GM18502 (cell line): ENCODE measurements at regions not wholly inside any gene's neighbourhood (a gene's known extent, or its start where the extent isn't known, plus 50 kb on each side); places are given as distances from the start of the nearest gene placed in this dataset.

ENCODE experiments used
- ATAC-seq: cut with Tn5 transposase; IDR thresholded peaks from one replicate; pipeline ENCODE4 v1.9.1; 2021; ENCODE audit warnings: mild to moderate bottlenecking; ENCODE audit not compliant: unreplicated experiment, poor library complexity

DNA sequence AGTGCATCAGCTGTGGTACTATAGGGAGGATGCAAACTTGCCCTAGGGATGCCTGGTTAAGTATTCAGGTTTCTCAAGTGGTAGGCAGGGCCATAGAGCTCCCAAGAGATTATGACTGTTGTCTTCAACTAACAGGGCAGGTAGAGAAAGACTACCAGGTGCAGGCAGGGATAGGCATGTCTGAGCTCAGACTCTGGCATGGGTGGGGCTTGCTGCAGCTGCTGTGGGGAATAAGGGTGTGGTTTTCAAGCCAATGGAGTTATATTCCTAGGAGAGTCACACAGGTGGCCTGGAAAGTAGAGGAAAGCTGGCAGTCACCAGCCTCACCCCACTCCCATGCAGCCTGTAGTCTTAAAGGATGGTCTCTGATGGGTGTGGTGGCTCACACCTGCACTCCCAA, 673.4 kb upstream of the ADGRL4 start:
- ATAC-seq = no peak

DNA sequence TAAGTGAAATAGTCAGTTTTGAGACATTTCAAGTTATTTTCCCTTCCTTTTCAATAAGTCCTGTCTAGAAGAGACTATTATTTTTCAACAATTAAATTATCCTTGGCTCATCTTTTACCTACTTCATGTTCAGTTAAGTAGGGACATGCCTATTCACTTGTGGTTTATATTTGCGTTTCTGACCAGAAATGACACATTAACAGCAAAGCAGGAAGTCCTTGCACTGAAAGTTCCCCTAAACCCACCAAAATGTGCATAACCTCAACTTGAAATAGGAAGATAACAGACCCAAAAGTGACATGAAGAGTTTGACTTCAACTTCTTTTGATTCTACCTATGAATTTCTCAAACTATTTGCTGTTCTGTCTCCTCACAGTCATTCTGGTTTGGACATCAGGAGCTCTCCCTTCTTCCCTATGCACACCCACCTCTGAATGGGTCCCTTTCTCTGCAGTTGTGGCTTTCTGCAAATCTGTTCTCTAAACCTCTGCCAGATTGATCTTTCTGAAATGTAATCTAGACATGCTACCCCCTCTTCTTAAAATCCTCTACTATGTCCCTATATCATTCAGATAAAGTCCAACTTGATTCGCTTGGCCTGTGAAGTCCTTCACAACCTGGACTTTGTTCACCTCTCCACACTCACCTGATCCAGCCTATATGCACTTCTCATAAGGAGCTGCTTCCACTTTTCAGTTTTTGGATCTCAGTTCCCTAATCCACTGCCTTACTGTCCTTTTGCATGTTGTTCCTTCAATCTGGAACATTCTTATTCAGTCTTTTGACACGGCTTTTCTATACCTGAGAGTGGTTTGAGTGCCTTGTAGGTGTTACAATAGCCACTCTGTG, 661.5 kb upstream of the ADGRL4 start:
- peak; percentile 83 for ATAC-seq

DNA sequence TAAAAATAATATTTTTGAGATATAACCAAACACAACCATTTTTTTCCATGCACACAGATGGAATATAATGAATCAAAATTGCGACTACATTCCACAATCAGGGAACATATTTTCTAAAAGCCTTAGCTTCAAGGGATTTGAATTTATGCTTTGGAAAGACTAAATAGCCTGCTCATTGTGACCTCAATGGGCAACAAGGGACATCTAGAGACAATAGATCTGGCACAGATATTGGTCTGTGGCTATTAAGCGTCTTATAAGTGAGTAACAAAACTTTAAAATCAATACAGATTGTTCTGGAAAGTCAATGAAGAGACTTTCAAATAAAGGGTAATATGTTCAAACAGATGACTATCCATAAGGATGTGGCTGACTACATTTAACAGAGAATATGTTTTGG, 660.6 kb upstream of the ADGRL4 start:
- ATAC-seq = no peak

DNA sequence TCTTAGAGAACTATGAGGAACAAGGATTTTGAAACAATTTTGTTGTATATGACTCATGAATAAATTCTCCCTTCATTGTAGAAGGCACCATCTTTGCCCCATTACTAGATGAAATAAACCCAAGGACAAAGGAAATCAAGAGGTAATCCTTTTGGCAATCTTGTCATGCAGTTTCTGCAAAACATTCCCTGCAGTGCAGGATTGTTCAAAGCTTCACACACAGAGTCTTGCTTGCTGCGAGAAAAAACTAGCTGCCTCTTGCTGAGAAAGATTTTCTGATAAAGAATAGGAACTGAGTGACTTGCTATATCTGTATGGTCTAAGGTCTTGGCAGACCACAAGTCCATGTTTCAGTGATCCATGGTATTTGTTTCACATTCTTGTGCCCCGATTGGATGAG, 657.4 kb upstream of the ADGRL4 start:
- no peak for ATAC-seq

DNA sequence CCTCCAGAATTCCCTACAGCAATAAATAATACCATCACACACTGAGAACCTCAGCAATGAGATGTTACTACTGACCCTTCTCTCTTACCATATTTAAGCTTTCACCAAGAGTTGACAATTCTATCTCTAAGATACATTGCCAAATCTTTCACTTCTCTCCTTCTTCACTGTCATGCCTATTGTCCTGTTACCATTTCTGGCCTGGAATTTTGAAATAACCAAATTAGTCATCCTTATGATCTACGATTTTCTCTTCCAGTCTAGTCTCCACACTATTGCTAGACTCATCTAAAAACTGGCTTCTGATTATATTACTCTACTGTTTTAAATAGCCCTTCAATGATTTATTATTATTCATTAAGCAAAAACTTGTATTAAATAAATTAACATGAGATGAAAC, 656.1 kb upstream of the ADGRL4 start:
- ATAC-seq = no peak

DNA sequence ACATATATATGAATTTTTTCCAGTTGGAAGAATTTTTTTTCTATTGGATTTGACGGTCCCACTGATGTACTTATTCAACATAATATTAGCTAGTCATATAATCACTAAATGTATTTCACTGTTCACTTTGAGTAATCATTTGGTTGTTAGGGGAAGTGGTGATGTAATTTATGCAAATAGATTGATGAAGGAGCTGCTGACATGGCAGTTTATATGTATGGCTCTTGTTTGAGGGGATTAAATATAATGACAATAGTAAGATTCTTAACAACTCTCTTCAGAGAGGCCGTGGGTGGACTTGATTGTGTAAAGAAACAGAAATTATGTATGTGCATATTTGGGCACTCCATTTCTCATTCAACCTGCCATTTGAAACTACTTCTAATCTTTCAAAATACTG, 653.6 kb upstream of the ADGRL4 start:
- no peak for ATAC-seq

DNA sequence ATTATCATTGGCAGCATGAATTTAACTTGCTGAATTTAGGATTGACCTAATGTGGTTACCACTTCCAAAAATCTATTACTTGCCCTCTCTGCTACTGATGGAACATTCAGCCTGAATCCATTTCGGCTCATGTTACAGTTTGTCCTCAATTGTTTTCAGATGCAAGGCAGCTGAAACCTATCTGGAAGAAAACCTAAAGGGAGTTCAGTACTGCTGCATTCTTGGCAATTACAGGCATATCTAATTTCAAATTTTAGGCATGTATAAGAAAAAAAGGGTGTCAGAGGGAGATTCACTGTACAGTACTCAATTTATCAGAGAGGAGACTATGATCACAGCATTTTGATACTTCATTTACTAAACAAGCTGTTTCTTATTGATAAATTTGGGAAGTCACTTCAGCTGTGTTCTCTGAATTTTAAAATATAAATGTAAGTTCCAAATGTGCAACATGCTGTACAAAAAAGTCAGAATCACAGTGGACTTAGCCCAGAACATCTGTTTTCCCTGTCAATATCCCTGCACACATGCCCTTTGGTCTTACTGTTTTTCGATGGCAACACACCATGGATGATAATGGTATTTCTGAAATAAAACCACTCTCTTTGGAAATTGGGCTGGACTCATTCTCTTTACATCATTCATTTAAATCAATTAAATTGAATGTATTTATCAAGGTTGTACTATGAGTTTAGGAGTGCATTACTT, 651.6 kb upstream of the ADGRL4 start:
- no peak for ATAC-seq

DNA sequence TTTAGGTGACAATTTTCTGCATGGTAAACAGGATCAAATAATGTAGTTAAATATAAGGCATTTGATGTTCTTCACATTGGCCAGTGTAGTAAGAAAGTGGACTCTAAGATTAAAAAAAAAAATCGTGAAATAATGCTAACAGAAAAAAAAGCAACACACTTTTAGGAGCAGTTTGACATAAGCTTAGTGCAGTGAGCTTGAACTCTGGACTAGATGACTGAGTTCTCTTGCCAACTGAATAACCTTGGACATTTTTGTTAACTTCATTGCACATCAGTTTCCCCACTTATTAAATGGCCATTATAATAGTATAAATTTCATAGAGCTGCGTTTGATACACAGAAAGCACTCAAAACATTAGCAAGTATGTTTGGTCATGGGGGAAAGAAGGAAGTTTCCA, 649.3 kb upstream of the ADGRL4 start:
- no peak for ATAC-seq

DNA sequence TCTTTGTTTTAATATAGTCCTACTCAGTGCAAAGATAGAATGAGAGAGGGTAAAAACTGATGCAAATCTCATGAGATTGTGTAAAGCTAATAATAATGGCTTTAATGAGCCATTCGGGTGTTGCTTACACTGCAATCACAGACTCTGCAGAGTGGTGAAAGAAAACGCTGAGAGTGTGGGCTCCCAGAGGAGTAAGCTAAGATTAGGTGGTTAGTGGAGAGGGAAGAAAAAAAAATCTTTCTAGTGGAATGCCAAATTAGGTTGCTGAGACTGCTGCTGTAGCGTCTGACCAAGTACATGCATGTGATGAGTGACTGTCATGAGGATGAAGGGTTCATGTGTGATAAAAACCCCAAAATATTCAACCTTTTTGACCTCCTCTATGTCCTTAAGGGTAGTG, 645.9 kb upstream of the ADGRL4 start:
- ATAC-seq = no peak

DNA sequence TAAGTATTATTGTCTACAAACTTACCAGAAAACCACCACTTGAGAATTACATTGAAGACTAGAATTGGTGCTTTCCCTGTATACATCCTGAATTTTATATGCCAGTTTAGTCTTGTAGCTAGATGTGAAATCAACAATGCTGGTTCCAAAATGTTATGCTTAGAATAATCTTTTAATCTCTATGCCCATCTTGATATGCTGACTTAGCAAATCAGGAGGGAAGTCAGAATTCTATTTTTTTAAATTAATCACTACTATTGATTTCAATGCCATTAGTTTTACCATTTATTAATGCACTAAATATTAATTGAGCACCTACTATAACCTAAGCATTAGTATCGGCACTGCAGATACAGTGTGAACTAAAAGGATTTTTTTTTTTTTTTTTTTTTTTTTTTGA, 641.6 kb upstream of the ADGRL4 start:
- no peak for ATAC-seq

DNA sequence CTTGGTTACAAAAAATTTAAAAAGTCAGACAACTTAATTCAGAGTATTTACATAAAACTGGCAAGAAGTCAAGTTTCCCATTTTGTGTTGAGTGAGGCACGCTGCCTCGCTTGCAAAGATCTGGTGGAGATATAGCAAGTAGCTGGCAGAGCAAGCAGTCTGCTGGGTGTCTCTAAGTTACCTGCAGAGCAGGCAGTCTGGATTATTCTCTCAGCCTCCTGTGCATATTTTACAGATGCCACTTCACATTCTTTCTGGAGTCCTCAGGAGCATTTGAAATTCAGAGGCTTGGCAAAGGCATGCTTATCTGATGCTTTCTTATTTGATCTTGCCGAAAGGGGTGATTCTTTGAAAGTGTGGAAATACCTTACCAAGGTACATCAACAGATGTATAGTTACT, 640.4 kb upstream of the ADGRL4 start:
- ATAC-seq = no peak

DNA sequence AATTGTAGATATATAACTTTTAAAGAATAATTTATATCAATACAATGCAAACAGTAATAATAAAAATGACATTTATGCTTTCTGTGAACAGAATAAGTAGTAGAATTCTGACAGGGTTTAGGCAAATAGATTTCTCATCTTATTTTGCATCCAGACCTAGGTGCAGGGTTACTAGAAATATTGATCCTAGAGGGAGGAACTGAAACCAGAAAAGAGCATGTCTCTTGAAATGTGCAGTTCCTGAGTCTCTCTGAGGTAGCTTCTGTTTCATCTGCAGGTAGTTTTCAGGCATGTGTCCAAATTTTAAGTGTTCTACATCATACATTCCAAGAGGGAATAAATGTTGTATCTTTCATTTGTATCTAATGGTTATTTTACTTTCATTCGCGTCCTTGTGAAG, 631.9 kb upstream of the ADGRL4 start:
- ATAC-seq = peak; percentile 62

DNA sequence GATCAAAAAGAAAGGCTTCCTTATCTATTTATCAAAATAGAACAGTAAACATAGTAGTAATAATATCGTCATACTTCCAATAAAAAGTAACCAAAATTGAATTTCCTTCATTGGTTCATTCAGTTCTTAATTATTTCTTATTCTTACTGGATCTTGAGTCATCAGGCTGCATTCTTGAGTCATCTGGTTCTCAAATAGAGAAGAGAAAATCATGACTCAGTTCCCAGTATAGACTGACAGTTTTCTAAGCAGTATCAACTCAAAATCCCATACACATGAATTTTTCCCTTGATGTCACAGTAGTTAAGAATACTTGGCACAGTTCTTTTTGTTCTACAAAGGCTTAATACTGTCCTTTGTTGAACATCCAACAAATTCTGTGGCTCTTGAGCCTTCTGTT, 626.9 kb upstream of the ADGRL4 start:
- no peak for ATAC-seq

DNA sequence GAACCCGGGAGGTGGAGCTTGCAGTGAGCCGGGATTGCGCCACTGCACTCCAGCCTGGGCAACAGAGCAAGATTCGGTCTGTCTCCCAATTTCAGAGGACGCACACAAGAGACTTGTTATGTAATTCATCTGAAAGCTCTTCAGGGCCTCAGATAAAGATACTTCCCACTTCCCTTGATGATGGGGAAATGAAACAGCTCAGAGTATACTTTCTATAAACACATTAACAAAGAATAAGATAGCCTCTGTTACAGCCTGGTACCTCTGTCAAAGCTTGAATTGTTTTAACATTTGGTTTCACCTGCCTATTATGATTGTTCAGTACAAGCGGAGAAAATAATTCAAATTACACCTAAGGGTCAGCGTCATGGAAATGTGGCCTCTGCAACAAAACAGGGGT, 622.9 kb upstream of the ADGRL4 start:
- ATAC-seq = no peak

DNA sequence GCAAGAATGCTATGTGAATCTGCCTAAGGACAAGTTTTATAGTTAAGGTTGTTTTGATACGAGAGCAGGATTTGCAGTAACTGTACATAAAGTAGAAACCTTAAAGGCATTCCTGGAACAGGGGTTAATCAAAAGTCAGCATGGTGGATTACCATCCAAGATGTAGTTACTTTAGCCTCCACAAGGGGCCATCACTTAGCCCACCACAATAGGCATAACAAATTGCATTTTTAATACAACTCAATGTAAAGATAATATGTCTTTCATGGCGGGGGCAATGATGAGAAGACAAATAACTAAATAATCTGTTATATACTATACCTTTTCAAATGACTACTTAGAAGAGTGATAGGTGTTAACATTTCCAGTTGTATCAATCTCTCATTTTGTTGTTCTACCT, 611.2 kb upstream of the ADGRL4 start:
- ATAC-seq = no peak

DNA sequence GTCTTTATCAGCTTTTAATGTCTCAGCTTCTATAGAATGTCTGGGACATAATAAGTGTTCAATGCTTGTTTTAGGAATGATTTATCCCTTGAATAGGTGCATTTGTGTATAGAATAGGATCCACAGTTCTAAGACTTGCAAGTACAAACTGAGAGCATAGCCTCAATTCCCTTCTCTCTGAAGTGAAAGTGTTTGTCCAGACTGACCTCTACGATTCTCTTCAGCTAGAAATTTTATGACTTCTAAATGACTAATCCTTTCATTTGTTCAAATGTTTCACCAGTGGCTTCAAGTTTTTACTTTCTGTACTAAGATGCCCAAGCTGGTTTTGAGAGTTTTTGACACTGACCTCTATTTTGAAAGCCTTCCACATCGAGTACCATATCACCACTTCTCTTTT, 608.2 kb upstream of the ADGRL4 start:
- ATAC-seq = no peak

DNA sequence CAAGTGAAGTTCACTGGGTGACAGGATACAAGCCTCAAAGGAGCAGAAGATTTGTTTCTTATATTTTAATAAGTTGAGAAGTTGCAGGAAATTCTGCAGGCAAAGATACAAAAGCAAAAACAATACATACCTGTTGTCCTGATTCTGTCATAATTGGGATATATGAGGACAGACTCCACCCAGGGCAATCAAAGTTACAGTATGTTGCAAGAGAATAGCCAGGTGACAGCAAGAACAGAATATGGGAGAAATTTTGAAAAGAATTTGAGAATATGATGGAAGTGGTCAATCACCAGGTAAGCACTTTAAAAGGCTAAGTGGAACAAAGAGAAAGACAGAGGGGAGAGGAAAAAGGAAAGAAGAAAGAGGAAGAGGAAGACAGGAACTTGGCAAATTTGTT, 607.6 kb upstream of the ADGRL4 start:
- ATAC-seq = no peak

DNA sequence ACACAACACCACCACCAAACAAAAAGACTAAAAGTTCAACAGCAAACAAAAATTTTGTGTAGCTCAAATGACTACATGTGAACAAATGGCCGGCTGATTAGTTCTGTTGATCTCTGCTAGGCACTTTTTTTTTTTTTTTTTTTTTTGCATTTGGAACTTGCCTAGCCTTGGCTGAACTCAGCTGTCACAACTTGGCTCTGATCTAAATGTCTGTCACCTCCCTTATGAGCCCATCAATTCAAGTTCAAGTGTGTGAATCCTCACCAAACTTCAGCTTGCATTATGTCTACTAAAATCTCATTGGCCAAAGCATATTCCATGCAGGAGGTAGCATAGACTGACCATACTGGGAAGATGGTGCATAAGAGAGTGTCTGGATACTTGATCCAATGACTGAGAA, 606.5 kb upstream of the ADGRL4 start:
- ATAC-seq = no peak

DNA sequence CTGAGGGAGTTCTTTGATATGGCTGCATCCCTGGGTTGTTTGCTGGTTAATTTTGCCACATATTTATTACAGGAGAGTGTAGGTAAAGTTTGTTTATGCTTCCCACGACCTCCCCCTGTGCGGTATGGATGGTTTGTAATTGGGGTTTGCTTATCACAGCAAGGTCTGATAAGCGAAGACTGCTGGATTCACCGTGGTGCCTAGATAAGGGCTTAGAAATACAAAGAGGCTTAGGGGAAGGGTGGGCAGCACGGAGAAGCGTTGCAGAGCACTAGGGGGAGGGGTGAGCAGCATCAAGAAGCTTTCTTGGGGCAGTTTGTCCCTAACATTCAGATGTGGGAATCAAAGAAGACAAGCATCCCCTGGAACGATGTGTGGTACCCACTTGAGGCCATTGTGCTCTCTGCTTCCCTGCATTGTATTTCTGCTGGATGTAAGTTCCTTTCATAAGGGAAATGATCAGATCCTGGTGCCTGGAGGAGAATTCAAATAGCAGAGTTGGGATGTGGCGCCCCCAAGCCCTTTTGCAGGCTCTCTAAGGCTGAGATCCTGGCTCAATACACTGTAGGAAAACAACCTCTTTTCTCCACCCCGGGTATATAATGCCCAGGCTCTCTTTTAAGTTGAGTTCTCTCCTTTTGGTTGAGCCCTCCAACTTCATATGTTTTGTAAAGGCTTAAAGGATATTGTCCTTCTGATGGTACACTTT, 598.1 kb upstream of the ADGRL4 start:
- ATAC-seq = no peak

DNA sequence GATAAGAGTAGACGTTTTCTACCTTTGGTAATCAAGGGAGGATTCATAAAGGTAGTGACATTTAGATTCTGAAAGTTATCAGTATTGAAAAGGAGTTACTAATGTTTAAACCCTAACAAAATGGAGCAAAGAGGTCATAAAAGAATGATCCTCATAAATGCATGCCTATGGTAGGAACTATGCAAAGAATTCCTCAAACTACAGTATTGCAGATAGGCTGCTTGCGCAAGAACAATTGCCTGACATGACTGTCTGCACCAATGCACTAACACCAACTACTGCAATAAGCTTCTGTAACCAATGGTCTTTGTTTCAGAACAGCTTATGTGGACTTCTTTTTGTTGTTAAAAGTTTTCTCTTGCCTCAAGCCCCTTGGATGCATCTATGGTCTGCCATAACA, 597.3 kb upstream of the ADGRL4 start:
- no peak for ATAC-seq

DNA sequence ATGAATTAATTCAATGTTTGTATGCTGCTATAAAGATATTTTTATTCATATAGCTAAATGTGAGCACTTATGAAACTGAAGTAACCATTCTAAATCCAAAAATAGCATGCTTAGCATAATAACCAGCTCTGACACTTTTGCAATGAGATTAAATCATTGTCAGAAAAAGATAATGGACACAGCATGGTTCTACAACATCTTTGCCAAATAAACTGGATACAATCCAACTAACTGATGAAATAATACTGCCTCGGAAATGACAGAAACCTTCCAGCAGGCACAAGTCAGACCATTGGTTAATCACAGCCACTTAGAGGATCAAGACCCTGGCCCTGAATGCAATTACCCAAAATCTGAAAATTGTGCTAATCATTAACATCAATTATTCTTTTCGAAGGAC, 592.7 kb upstream of the ADGRL4 start:
- no peak for ATAC-seq
